Pancreas (tissue), 10 donors: ENCODE measurements at regions not wholly inside any gene's neighbourhood (a gene's known extent, or its start where the extent isn't known, plus 50 kb on each side); places are given as distances from the start of the nearest gene placed in this dataset.

Experiments used
- ATAC-seq, 4 donors: fragments of 200-7000 bp; cut with Tn5 transposase; one replicate each; pipeline versions ENCODE4 v1.8.0 to v1.9.1; 2020; ENCODE audit warnings: mild to moderate bottlenecking in 4 of 4, moderate library complexity in 4 of 4
- DNase-seq, 6 donors: peaks; one replicate each; pipeline ENCODE4 v3.0.0-alpha.2; 2020
- FAIRE-seq: peaks from 2 replicates; lab custom pipeline; 2012; peaks lifted over from hg19 to GRCh38; lab: Jason Lieb, UNC
- H3K27ac ChIP-seq, 4 donors: fragments of 200-600 bp; sonication (generic); 1 replicate in 3 of 4; 2 replicates in 1 of 4; pipeline versions ENCODE4 v1.5.0 to v1.8.0; 2020
- H3K27me3 ChIP-seq, 4 donors: fragments of 200-600 bp; one replicate each; pipeline ENCODE4 v1.8.0; 2021
- H3K36me3 ChIP-seq, 3 donors: fragments of 200-600 bp; sonication (generic) in 1 of 3; one replicate each; pipeline versions ENCODE4 v1.5.0 to v1.8.0; 2020 to 2021
- H3K4me1 ChIP-seq, 3 donors: fragments of 200-600 bp; one replicate each; pipeline ENCODE4 v1.8.0; 2021
- H3K4me3 ChIP-seq, 4 donors: fragments of 200-600 bp; sonication (generic) in 2 of 4; one replicate each; pipeline versions ENCODE4 v1.5.0 to v1.8.0; 2020 to 2021
- H3K9me3 ChIP-seq, 4 donors: fragments of 200-600 bp; one replicate each; pipeline ENCODE4 v1.8.0; 2021
- CTCF ChIP-seq, 4 donors: fragments of 200-600 bp; sonication (generic) in 3 of 4; IDR thresholded peaks; one replicate each; pipeline versions ENCODE4 v1.5.0 to v1.8.0; 2021; ENCODE audit warnings: antibody characterized with exemption in 4 of 4
- WGBS, 2 donors: extraction: QIAGEN DNeasy Blood & Tissue Kit; methylation state at CpG; one replicate each; pipeline ENCODE4 v1.1.7; 2013; 5-methylcytosine and 5-hydroxymethylcytosine counted together
- intact Hi-C, 3 donors: fragments of 100-400 bp; cut with DNase I; formaldehyde crosslinking; loops; one replicate each; pipeline versions ENCODE4 v1.11.1 to v1.14.2; 2022
- donor health status: healthy with polysubstance abuse.
- donor health status: DM: no; HTN: no; CAD: no; lungs with moderate emphysema.
- donor health status: DM: no; HTN: no; CAD: no.
- donor health status: control.
- donor health status: control.
- donor health status: Bipolar disorder and iron deficiency.
- donor health status: DM: yes; HTN: yes; CAD: no.
- donor health status: DM: no; HTN: no; CAD: no.
- donor health status: DM: no; HTN: no; CAD: no.
- donor health status: DM: yes; HTN: yes; CAD: no.

GRCh38 chr13:30045916-30046704 lies 195.7 kb upstream of the UBL3 start:
- DNase-seq (peak in 3 of 6 donors; percentile 38 to 57 (median 53)), FAIRE-seq (no peak), ATAC-seq (peak in 2 of 4 donors; percentile 20 to 53)
- intact Hi-C loops = no loop called here
- no peaks in the 10 kb centered on the region for H3K4me1 ChIP-seq
- 76 to 78% methylated on average over 7 of the region's 7 CpGs for WGBS, 2 donors
- no peaks in the 10 kb centered on the region for H3K27me3 ChIP-seq
- no peaks in the 10 kb centered on the region for H3K36me3 ChIP-seq
- H3K4me3 ChIP-seq = no peak overlapping the region
- TF ChIP-seq CTCF (IDR thresholded peaks at IDR 0.05) = no peak
- H3K9me3 ChIP-seq = no peaks in the 10 kb centered on the region
- H3K27ac ChIP-seq = no peak overlapping the region

- Histone ChIP-seq H3K4me3 (no peak overlapping the region), H3K9me3 (no peaks in the 10 kb centered on the region), H3K27ac (no peak overlapping the region), H3K4me1 (no peaks in the 10 kb centered on the region), H3K36me3 (no peaks in the 10 kb centered on the region), H3K27me3 (no peaks in the 10 kb centered on the region)
- intact Hi-C loops = no loop called here
- 46 to 47% methylated on average over 1 of the region's 1 CpG for WGBS, 2 donors
- FAIRE-seq (no peak), ATAC-seq (no peak), DNase-seq (no peak)
- TF ChIP-seq CTCF (IDR thresholded peaks at IDR 0.05) = no peak
Measured at GRCh38 chr13:30044932-30045331, 194.5 kb upstream of the UBL3 start.

- intact Hi-C loops = no loop called here
- no peak for FAIRE-seq
Measured at GRCh38 chr13:30043631-30043925, 193.2 kb upstream of the UBL3 start.

GRCh38 chr13:30042891-30043630 lies 192.6 kb upstream of the UBL3 start:
- H3K4me3 ChIP-seq = no peak overlapping the region
- DNase-seq (no peak), FAIRE-seq (no peak), ATAC-seq (no peak)
- no peak overlapping the region for H3K27ac ChIP-seq
- no peaks in the 10 kb centered on the region for H3K27me3 ChIP-seq
- no peaks in the 10 kb centered on the region for H3K4me1 ChIP-seq
- no peaks in the 10 kb centered on the region for H3K36me3 ChIP-seq
- TF ChIP-seq CTCF (IDR thresholded peaks at IDR 0.05) = no peak
- intact Hi-C loops = no loop called here
- H3K9me3 ChIP-seq = no peaks in the 10 kb centered on the region
- WGBS, 2 donors = 92 to 93% methylated on average over 5 of the region's 5 CpGs

More at GRCh38 chr13:30043631-30043925, 193.2 kb upstream of the UBL3 start:
- H3K27ac ChIP-seq = no peak overlapping the region
- TF ChIP-seq CTCF (IDR thresholded peaks at IDR 0.05) = no peak
- H3K9me3 ChIP-seq = no peaks in the 10 kb centered on the region
- no peak overlapping the region for H3K4me3 ChIP-seq
- no peaks in the 10 kb centered on the region for H3K4me1 ChIP-seq
- ATAC-seq = no peak
- no peak for DNase-seq
- H3K36me3 ChIP-seq = no peaks in the 10 kb centered on the region
- no peaks in the 10 kb centered on the region for H3K27me3 ChIP-seq

GRCh38 chr13:30042272-30042671 lies 191.9 kb upstream of the UBL3 start:
- intact Hi-C loops = no loop called here
- WGBS, 2 donors = 90 to 94% methylated on average over 3 of the region's 3 CpGs
- Histone ChIP-seq H3K9me3 (no peaks in the 10 kb centered on the region), H3K4me1 (no peaks in the 10 kb centered on the region), H3K36me3 (no peaks in the 10 kb centered on the region), H3K27me3 (no peaks in the 10 kb centered on the region), H3K27ac (no peak overlapping the region), H3K4me3 (no peak overlapping the region)
- DNase-seq = no peak
- no peak for TF ChIP-seq CTCF (IDR thresholded peaks at IDR 0.05)
- FAIRE-seq = no peak
- ATAC-seq = no peak
